HG02571 (cell line): ENCODE measurements at regions not wholly inside any gene's neighbourhood (a gene's known extent, or its start where the extent isn't known, plus 50 kb on each side); places are given as distances from the start of the nearest gene placed in this dataset.

Experiments
- ATAC-seq: cut with Tn5 transposase; IDR thresholded peaks from one replicate; pipeline ENCODE4 v1.9.1; 2021; ENCODE audit warnings: mild to moderate bottlenecking, moderate library complexity; ENCODE audit not compliant: unreplicated experiment

DNA sequence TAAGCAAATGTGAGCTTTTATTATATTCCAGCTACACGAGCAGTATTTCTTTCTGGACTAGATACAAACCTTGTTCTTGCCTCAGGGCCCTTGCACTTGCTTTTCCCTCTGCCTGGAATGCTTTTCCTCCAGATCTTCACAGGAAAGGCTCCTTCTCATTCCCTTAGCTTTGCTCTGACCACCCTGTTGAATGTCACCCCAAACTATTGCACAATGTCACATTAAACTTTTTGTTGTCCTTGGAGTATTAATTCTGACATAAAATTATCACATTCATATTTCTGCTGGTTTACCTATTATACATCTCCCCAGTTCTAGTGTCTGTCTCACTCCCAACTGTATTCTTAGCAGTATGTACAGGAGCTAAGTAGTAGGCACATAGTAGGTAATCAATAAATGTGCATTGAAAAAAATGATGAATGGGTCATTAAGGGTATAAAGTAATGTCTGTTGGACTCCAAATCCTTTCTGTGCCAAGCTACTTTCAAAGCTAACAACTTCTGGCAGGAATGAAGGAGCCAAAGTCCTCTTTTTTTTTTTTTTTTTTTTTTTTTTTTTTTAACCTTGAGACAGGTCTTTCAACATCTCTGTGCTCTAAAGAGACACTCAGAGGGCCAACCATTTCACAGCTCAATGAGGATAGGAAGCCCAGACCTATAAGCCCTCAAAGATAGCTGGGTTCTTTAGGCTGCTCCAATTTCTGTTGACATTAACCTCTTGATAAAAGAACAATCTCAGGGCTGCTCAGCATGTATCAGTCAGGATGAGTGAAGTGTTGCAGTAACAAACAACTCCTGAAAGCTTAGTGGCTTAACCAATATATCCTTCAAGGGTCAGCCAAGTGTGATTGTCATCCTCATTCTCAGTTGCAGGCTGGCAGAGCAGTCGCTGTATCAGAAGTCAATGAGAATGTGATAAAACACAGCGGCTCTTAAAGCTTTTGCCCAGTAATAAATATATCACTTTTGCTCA, 424.4 kb upstream of the TBX3 start:
- no peak for ATAC-seq

DNA sequence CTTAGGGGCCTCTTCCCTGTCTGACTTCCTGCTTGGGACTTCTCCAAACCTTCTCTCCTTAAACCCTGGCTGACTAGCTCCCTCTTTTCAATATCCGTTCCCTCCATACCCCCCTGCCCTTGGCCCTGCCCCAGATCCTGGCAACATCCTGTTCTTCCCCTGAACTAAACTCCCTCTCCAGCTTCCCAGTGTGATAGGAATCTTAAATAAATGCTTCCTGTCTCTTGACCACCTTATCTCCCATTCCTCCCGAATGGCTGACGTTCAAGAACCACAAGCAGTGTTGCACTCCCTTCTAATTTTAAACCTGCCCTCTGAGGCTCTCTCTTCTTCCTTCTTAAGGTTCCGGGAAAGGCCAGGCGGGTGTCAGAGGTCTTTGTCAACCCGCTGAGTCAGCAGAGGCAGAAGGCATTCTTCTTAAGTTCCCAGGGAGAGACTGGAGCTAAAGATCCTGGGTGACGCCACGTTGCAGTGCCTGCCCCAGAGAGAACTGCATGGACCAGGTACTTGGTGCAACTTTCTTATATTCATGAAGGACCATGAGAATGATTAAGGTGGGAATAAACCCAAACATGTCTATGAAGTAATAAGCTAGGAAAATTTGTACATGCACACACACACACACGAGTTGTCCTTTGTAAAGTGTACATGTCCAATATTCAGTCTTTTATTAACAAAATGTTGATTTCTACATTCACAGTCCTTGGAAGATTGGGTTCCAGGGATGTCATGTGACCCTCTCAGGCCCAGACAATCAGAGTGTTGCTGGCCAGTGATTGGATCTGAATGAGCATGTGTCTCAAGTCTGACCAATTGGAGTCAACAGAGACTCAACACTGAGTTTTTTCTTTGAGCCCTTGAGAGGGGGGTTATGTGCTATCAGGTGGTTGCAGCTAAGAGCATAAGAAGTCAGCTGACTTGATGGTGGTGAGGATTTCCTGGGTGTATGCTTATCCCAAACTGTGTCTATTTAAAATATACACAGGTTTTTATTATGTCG, 420.2 kb upstream of the TBX3 start:
- no peak for ATAC-seq

DNA sequence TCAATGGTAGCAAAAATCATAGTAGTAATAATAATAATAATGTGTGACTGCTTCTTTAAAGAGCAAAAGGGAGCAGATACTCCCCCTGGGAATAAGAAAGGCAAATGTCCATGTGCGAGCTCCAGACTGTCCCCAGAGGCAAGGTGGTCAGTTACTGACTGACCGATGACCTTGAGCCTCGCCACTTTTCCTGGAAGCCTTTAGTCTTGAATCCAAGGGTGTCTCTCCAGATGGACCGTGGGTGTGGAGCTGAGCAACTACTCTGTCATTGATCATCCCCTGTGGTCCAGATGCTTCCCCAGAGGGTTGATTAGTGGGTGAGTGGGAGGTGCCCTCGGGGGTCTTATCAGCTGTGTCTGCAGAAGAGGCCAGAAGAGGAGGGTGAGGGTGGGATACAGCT, 418.5 kb upstream of the TBX3 start:
- no peak for ATAC-seq

DNA sequence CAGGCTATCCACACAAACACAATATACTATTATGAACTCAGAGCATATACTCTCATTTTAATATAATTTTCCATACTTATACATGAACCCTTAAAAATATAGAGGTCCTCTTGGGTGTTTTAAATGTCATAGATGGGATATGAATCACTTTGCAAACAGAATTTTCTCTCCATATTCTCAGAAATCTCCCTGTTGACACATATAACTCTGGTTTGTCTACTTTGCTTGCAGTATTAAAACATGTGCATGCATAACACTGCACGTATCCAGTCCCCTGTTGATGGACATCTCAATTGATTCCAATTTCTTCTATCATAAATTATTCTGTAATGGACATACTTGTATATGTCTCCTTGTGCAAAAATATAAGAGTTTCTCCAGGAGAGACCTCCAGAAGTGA, 417.5 kb upstream of the TBX3 start:
- no peak for ATAC-seq

DNA sequence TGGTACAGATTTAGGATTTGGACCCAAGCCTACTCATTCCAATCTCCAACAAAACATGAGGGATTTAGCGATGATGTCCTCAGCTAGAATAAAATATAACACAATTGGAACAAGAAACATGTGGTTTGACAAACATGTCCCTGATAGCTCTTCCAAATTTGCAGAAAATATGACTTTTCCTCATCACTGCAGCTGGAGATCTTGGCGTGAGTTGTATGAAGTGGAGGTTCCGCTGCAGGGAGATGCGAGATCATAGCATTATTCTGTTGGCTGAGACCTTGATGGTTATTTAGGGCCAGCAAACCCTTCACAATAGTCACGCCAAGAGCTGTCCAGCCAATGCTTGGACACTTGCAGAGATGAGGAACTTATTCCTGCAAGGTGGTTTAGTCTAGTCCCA, 413.4 kb upstream of the TBX3 start:
- no peak for ATAC-seq

DNA sequence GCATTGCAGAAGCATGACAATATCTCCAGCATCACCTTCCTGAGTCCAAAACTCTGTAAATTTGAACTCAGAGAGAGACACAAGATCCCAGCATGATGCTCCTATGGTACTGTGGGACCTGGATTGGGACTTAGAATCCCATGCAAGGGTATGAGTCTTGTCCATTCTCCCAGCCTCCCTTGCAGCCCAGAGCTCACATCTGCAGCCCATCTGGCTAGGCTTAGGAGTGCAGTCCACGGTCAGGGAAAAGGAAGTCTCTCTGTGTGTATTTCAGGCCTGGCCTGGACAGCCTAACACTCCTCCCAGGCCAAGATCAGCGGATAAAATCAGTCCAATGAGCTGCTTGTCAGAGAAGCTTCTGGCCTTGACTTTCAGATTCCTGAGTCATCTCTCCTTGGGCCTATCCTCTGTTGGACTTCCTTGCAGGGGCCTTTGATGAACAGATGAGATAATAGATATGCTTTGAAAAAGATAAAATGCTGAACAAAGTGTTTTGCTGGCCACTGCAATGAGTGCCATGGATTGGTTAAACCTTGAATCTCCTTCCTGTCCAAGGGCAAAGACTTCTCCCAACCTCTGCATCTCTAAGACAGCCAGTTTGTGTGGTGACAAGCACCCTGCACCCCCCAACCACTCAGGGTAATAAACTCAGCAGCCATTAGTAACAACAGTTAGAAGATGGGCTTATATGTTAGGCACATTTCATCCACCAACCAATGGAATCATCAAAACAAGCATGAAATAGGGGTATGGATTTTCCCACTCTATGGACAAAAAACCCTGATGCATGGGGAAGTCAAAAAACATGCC, 412.8 kb upstream of the TBX3 start:
- ATAC-seq = no peak

DNA sequence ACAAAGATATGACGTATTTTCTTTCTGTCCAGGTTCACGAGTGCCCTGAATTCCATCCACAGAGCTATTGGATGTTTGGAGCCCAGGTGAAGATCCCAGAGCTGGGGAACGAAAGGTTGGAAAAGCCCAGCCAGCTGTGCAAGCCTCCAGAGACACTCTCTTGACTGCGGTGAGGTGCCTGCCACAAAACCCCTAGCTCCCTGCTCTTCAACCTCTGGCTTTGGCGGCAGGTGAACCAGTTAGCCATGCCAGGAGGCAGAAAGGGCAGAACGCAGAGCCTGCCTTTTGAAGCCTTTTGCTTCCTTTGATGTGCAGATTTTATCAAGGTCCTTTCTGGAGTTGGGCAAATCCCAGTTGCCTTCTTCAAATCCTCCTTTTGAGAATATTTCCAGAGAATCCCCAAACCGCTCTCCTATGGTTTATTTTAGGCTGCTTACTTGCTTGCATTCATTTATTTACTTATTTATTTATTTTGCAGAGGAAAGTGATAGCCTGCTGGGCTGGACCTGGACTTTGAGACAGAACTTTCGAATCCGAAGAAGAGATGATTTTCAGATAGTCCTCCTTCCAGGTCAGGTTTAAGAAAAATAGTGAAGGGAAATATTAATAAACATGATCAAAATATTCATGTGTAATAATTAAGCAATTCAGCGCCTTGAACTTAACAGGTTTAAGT, 411.2 kb upstream of the TBX3 start:
- no peak for ATAC-seq

DNA sequence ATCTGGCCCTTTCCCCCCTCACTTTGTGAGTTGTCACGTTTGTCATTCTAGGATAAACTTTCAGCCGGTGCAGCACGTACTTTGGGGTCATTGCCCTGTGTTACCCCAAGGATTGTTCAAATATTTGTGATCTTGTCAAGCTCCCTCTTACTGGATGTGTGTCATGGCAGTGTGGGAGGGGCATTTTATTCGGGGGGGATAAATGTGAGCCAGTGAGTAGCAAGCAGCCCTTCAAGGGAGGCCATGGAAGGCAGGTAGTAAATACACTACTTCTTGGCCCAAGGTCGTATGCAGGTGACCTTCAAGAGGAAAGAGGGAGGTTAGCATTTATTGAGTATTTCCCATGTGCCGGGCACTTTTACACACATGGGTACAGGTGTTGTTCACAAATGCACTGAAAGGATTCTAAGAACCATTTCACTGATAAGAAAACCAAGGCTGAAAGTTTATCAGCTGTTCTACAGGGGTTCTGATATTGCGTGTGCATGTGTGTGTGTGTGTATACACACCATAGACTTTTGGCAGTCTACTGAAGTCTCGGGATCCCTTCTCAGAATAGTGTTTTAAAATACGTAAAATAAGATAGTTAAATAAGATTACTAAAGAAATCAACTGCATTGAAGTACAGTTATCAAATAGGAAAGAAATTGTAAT, 410.3 kb upstream of the TBX3 start:
- no peak for ATAC-seq

DNA sequence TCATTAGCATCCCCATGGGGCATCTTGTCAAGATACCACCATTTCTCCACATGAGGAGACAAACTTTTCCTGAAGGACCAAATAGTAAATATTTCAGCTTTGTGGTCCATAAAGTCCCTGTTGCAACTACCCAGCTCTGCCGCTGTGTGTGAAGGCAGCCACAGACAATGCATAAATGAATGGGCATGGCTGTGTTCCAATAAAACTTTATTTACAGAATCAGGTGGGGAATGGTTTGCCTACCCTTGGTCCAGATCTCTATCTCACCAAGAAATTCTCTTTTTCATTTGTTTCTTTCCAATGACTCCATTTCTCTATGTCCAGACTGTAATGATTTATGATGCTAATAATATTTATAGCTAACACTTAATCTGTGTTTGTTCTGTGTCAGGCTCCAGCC, 409.3 kb upstream of the TBX3 start:
- ATAC-seq = no peak

DNA sequence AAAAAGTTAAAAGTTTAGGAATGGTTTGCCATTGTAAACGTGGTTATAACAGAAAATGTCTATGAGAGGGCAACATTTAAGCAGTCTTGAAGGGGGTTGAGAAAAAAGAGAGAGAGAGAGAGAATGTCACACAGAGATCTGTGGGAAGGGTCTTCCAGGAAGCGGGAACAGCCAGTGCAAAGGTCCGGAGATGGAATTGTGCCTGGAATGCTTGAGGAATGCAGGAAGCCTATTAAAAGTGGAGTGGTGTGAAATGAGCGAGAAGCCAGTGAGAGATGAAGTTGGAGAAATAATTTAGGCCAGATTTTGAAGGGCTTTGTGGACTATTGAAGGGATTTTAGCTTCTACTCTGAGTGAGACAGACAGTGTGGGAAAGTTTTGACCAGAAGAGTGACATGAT, 406.8 kb upstream of the TBX3 start:
- ATAC-seq = no peak

DNA sequence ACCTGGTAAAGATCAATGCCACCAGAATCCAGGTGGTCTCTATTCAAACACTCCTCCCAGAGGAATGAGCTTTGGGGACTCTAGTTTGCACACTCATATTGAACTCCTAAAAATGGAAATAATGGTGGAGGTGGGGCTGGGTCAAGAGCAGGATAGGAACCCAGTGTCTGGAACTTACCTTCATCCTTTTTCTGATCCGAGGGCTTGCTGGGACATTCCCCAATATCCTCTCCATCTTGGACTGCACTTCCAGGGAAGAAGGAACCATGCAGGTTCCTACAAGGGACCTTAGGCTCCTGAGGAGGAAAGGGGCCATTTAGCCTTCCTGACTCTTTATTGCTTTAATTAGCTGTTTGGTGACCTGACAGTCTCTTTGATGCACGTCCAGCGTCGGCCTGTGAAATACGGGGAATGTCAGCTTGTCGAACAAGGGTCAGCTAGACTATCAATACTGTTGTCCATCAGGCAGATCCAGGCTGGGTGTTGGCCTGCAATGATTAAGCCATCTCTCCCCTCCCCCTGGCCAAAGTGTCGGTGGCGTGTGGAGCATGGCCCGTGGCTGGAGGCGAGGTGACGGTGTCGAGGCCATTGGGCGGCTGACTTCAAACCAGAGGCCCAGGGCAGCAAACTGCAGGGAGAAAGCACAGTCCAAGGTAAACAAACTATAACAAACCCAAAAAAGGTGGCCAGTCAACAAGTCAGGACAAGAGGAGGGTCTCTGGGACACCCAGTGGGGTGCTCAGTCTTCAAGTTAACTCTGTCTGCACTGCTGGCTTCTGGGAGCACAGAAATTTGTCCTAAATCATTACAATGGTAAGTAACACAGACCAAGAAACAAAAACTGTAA, 405.2 kb upstream of the TBX3 start:
- no peak for ATAC-seq

DNA sequence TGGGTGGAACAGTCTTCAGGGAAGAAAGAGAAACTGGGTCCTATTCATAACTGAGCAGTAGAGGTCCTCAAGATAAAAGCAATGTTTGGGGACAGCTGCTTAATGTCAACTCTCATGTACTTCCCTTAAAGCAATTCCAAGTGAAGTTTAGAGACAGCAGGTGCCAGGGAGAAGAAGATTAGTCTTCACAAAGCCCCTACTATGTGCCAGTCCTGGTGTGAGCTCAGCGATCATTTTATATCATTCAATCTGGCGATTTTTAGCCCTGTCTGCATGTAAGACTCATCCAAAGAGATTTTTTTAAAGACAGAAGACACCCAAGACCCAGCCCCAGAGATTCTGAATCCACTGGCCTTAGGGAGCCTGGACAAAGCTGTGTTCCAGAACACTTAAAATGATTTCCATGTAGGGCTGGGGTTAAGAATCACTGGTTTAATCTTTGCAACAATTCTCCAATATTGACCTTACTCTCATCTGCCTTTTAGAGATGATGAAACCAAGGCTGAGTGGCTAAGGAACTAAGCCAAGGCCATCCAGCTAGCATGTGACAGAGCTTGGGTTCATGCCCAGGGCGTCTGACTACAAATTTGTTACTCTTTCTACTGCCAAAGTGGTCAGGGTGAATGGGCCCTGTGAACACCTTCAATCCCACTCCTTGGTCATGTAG, 404.5 kb upstream of the TBX3 start:
- ATAC-seq = no peak

DNA sequence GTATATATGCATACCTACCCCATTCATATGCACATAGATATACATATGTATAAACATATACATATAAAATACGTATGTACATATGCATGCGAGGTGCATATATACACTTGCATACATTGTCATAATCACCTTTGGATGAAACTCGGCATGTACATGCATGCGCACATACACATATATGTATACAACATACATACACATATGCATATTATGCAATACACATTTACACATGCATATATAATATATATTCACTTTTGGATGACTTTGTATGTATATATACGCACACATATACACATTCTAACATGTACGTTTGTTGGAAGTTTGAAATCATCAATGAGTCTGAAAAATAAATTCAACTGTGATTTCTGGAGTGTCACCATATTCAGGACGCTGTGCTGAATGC, 401.6 kb upstream of the TBX3 start:
- ATAC-seq = no peak

DNA sequence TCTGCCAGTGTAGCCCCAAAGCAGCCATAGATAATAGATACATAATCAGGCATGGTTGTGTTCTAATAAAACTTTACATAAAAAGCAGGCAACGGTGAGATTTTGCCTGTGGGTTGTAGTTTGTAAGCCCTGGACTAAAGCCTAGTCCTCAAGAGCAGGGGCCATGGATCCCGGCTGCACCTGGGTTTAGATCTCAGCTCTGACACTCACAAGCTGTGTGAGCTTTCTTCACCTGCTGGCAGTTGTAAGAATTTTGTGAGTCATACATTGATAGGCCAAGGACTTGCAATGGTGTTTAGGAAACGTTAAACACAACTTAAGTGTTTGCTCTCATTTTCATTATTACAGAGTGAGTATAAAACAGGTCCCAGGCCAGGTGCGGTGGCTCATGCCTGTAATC, 395.8 kb upstream of the TBX3 start:
- ATAC-seq = no peak

DNA sequence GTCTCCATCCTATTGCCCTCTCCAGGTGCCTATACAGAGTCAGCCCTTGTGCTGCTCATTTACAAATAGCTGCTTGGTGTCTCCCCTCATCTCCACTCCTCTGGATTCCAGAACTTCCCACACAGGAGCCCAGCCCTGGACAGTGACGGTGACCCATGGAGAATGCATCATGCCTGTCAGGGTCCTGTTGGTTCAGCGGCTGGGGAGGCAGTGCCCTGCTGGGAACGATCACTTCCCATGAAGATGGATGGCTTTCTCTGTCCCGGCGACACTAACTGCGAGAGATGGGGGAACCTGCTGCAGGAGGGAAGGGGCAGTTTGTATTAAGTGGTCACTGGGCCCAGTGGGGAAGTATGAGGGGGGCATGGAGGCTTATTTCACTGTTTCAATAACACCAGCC, 395.0 kb upstream of the TBX3 start:
- ATAC-seq = no peak

DNA sequence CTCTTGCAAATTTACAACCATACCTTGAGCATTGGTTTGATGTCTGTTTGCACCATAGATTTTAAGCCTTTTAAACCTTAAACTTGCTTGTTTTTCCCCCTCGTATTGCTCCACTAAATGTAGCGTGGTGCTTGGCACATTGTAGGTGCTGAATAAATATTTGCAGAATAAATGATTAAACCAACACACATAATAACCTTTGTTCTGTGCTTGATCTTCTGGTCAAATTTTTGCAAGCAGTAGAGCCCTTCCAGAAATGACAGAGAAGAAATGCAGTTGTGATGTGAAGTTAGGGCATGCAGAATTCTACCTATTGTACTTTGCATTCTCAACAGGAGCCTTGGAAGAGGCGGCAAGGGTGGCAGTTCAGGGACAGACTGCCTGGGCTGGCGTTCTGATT, 394.4 kb upstream of the TBX3 start:
- no peak for ATAC-seq

DNA sequence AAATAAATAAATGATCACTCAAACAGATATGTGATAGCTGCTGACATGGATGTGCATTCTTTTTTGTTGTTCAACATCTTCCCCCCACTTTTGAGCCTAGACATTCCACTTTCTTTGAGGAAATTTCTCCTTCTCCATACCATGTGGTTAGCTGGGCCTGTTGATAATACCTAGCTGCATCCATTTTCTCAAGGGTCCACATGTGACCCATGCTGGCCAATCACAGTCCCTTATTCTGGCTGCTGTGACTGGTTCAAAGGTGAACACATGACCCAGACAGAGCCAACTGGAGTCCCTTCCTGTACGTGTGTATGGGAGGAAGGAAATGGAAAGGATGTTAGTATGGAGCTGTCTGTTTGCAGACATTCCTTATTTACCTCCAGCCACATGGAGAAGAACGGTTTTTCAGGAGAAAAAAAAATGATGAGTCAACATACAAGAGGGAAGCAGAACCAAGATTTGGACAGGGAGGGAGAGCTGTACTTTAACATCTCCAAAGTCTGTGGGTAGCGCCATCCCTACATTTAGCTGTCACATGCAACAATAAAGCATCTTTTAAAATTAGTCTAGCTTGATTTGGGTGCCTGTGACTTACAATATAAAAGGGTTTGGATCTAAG, 391.7 kb upstream of the TBX3 start:
- no peak for ATAC-seq

DNA sequence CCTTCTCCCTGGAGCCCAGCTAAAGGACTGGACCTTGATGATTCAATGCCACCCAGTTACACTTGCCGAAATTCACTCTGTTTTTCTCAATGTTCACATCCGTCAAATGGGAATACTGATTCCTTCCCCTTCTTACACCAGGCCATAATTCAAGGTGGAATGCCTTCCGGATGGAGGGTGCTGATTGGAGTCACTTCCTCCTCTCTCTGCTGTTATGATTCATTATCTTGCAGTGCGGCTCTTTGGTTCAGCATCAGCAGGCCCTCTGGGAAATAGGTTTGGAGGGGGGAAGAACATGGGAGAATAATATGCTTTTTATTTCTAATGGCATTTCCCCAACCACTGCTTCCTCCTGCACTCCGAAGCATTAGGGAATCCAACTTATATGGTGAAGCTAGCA, 390.6 kb upstream of the TBX3 start:
- ATAC-seq = no peak
